ENCODE measurements at regions not wholly inside any gene's neighbourhood (a gene's known extent, or its start where the extent isn't known, plus 50 kb on each side); places are given as distances from the start of the nearest gene placed in this dataset.

DNA sequence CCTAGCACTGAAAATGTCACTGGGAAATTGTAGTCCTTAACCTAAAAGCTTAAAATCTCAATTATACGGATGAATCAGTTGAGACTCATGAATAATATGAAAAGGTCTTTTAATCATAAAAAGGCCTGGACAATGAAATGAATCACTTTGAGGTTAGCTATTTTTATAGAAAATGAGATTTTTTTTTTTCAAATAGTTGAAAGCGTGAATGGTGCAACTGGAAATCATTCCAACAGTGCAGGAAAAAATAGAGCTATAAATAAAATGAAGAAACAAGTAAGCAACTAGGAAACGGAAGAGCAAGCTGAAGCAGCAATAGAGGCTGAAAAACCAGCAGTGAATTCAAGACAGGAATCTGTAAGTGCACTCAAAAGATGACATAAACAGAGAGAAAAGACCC is 142.9 kb downstream of the BACH1 start:
- WGBS (ENCODE audit: insufficient coverage), result 80% methylated on average over 2 of the region's 3 CpGs
- no peak for DNase-seq
- Mint-ChIP-seq H3K27me3 (ENCODE audit: low read depth in 3 of 3) (no peaks in the 10 kb centered on the region), H3K27ac (peak overlapping the region in 1 of 7 donors; percentile 6), H3K4me3 (no peak overlapping the region), H3K4me1 (no peaks in the 10 kb centered on the region), H3K9me3 (peaks cover 0 to 3% (median 0%) of the 10 kb centered on the region in 7 donors), H3K36me3 (peaks cover 8 to 20% of the 10 kb centered on the region in 2 donors)
- Histone ChIP-seq H4K20me1 (ENCODE audit: insufficient read depth, low read length) (no peaks in the 10 kb centered on the region), H3K79me2 (ENCODE audit: insufficient read depth, low read length) (no peaks in the 10 kb centered on the region), H3K27ac (ENCODE audit: low read depth in 1 of 2, low read length in 2 of 2) (no peak overlapping the region), H2AFZ (ENCODE audit: insufficient read depth, low read depth, low read length, poor library complexity, severe bottlenecking) (no peak overlapping the region), H3K4me3 (replicated peaks in 1 of 3; ENCODE audit: low read depth in 2 of 3, low read length in 3 of 3) (no peak overlapping the region), H3K27me3 (ENCODE audit: control insufficient read depth in 2 of 2, insufficient read depth in 2 of 2, low read length in 2 of 2) (no peaks in the 10 kb centered on the region), H3K4me1 (ENCODE audit: control insufficient read depth in 1 of 2, insufficient read depth in 2 of 2, low read length in 2 of 2) (no peaks in the 10 kb centered on the region), H3K4me2 (replicated peaks; ENCODE audit: extremely low read depth, low read length, poor library complexity, severe bottlenecking) (no peak overlapping the region), H3K9me3 (replicated peaks in 1 of 2; ENCODE audit: control insufficient read depth in 1 of 2, insufficient read depth in 1 of 2, low read length in 2 of 2) (no peaks in the 10 kb centered on the region), H3K9ac (ENCODE audit: insufficient read depth, low read length, poor library complexity, severe bottlenecking) (no peak overlapping the region), H3K36me3 (replicated peaks in 1 of 2; ENCODE audit: control insufficient read depth in 1 of 2, insufficient read depth in 2 of 2, low read length in 2 of 2) (no peaks in the 10 kb centered on the region)
- intact Hi-C loops (cut with micrococcal nuclease), result no loop called here
- TF ChIP-seq, protein P1, sequence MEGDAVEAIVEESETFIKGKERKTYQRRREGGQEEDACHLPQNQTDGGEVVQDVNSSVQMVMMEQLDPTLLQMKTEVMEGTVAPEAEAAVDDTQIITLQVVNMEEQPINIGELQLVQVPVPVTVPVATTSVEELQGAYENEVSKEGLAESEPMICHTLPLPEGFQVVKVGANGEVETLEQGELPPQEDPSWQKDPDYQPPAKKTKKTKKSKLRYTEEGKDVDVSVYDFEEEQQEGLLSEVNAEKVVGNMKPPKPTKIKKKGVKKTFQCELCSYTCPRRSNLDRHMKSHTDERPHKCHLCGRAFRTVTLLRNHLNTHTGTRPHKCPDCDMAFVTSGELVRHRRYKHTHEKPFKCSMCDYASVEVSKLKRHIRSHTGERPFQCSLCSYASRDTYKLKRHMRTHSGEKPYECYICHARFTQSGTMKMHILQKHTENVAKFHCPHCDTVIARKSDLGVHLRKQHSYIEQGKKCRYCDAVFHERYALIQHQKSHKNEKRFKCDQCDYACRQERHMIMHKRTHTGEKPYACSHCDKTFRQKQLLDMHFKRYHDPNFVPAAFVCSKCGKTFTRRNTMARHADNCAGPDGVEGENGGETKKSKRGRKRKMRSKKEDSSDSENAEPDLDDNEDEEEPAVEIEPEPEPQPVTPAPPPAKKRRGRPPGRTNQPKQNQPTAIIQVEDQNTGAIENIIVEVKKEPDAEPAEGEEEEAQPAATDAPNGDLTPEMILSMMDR (IDR thresholded peaks at IDR 0.05), result no peak

DNA sequence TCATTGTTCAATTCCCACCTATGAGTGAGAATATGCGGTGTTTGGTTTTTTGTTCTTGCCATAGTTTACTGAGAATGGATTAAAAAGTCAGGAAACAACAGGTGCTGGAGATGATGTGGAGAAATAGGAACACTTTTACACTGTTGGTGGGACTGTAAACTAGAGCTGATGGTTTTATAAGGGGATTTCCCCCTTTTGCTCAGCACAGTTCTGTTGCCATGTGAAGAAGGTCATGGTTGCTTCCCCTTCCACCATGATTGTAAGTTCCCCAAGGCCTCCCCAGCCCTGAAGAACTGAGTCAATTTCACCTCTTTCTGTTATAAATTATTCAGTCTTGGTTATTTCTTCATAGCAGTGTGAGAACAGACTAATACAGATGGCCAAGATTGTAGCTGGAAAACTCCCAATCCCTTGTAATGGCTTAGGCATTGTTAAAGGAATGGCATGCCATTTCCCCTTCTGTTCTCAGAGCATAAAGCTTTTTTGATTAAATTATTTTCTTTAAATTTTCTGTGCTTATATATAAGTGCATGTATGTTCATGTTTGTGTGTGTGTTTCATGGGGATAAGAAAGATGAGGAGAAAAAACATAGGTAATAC is 144.8 kb downstream of the BACH1 start:
- no peak overlapping the region for H3K27ac ChIP-seq (ENCODE audit: low read depth in 1 of 2, low read length in 2 of 2)
- H3K36me3 Mint-ChIP-seq, result peaks cover 5 to 15% of the 10 kb centered on the region in 2 donors
- DNase-seq, result peak in 1 of 3 donors; percentile 8
- intact Hi-C loops (cut with micrococcal nuclease), result no loop called here
- H3K4me3 ChIP-seq (replicated peaks in 1 of 3; ENCODE audit: low read depth in 2 of 3, low read length in 3 of 3), result no peak overlapping the region
- no peaks in the 10 kb centered on the region for H3K4me1 ChIP-seq (ENCODE audit: control insufficient read depth in 1 of 2, insufficient read depth in 2 of 2, low read length in 2 of 2)
- no peak overlapping the region for H3K27ac Mint-ChIP-seq
- no peak overlapping the region for H2AFZ ChIP-seq (ENCODE audit: insufficient read depth, low read depth, low read length, poor library complexity, severe bottlenecking)
- H3K27me3 Mint-ChIP-seq (ENCODE audit: low read depth in 3 of 3), result no peaks in the 10 kb centered on the region
- no peaks in the 10 kb centered on the region for H3K36me3 ChIP-seq (replicated peaks in 1 of 2; ENCODE audit: control insufficient read depth in 1 of 2, insufficient read depth in 2 of 2, low read length in 2 of 2)
- H3K9ac ChIP-seq (ENCODE audit: insufficient read depth, low read length, poor library complexity, severe bottlenecking), result no peak overlapping the region
- WGBS (ENCODE audit: insufficient coverage), result no CpG with 5 or more reads among the region's 1 CpG
- H3K4me1 Mint-ChIP-seq, result no peaks in the 10 kb centered on the region
- H3K4me3 Mint-ChIP-seq, result no peak overlapping the region
- H3K27me3 ChIP-seq (ENCODE audit: control insufficient read depth in 2 of 2, insufficient read depth in 2 of 2, low read length in 2 of 2), result no peaks in the 10 kb centered on the region
- H3K4me2 ChIP-seq (replicated peaks; ENCODE audit: extremely low read depth, low read length, poor library complexity, severe bottlenecking), result no peak overlapping the region
- H3K79me2 ChIP-seq (ENCODE audit: insufficient read depth, low read length), result no peaks in the 10 kb centered on the region
- peaks cover 0 to 5% of the 10 kb centered on the region in 2 donors for H3K9me3 ChIP-seq (replicated peaks in 1 of 2; ENCODE audit: control insufficient read depth in 1 of 2, insufficient read depth in 1 of 2, low read length in 2 of 2)
- H4K20me1 ChIP-seq (ENCODE audit: insufficient read depth, low read length), result no peaks in the 10 kb centered on the region
- TF ChIP-seq, protein P1 (IDR thresholded peaks at IDR 0.05), result no peak
- peaks cover 5 to 8% (median 5%) of the 10 kb centered on the region in 7 donors for H3K9me3 Mint-ChIP-seq

Measured in CD14-positive monocyte (primary cell).